ENCODE measurements at regions not wholly inside any gene's neighbourhood (a gene's known extent, or its start where the extent isn't known, plus 50 kb on each side); places are given as distances from the start of the nearest gene placed in this dataset.

- TF ChIP-seq ZNF384 (IDR thresholded peaks at IDR 0.05; ENCODE audit: borderline replicate concordance, low read depth, low read length) = no peak
- no peak for TF ChIP-seq NFXL1 (IDR thresholded peaks at IDR 0.05; ENCODE audit: borderline replicate concordance)
- TF ChIP-seq MEF2A (IDR thresholded peaks at IDR 0.05; ENCODE audit: insufficient read depth, low read depth, low read length) = no peak
- TF ChIP-seq, protein P1, sequence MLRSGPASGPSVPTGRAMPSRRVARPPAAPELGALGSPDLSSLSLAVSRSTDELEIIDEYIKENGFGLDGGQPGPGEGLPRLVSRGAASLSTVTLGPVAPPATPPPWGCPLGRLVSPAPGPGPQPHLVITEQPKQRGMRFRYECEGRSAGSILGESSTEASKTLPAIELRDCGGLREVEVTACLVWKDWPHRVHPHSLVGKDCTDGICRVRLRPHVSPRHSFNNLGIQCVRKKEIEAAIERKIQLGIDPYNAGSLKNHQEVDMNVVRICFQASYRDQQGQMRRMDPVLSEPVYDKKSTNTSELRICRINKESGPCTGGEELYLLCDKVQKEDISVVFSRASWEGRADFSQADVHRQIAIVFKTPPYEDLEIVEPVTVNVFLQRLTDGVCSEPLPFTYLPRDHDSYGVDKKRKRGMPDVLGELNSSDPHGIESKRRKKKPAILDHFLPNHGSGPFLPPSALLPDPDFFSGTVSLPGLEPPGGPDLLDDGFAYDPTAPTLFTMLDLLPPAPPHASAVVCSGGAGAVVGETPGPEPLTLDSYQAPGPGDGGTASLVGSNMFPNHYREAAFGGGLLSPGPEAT (IDR thresholded peaks at IDR 0.05; ENCODE audit: low read depth) = no peak
- TF ChIP-seq BCL3 (IDR thresholded peaks at IDR 0.05; ENCODE audit: borderline replicate concordance, insufficient read depth, low read depth, low read length, poor library complexity, severe bottlenecking) = no peak
- TF ChIP-seq HDAC2 (IDR thresholded peaks at IDR 0.05) = no peak
- no peak for TF ChIP-seq USF1 (IDR thresholded peaks at IDR 0.05; ENCODE audit: borderline replicate concordance, extremely low read length, insufficient read depth, low read depth, low read length)
Observed at GRCh38 chr3:163048881-163049280, 1552.3 kb downstream of the OTOL1 start (continued).
